Neural crest cell (in vitro differentiated cells): ENCODE measurements at regions not wholly inside any gene's neighbourhood (a gene's known extent, or its start where the extent isn't known, plus 50 kb on each side); places are given as distances from the start of the nearest gene placed in this dataset.

ENCODE experiments used
- DNase-seq: peaks from one replicate; pipeline ENCODE4 v3.0.0; 2021; ENCODE audit warnings: low read depth, mixed read lengths, low spot score
- H3K27ac Mint-ChIP-seq: one replicate; pipeline ENCODE4 v1.8.0; 2021; ENCODE audit warnings: mild to moderate bottlenecking, mixed read lengths; ENCODE audit not compliant: unreplicated experiment
- H3K27me3 Mint-ChIP-seq: 2 replicates; pipeline ENCODE4 v1.8.0; 2021; ENCODE audit warnings: low read depth, mild to moderate bottlenecking, mixed read lengths
- H3K36me3 Mint-ChIP-seq: 2 replicates; pipeline ENCODE4 v1.8.0; 2021; ENCODE audit warnings: low read depth, mild to moderate bottlenecking, mixed read lengths
- H3K4me1 Mint-ChIP-seq: 2 replicates; pipeline ENCODE4 v1.8.0; 2021; ENCODE audit warnings: mixed read lengths
- H3K4me3 Mint-ChIP-seq: one replicate; pipeline ENCODE4 v1.8.0; 2021; ENCODE audit warnings: mild to moderate bottlenecking, mixed read lengths
- H3K9me3 Mint-ChIP-seq: 2 replicates; pipeline ENCODE4 v1.8.0; 2021; ENCODE audit warnings: mixed read lengths
- CTCF ChIP-seq: fragments of 200-600 bp; sonication (generic); conservative IDR thresholded peaks from 2 replicates; pipeline ENCODE4 v1.5.0; 2021; ENCODE audit warnings: antibody characterized with exemption, mild to moderate bottlenecking

GRCh38 chr12:114168061-114168460, 201.9 kb upstream of the RBM19 start:
- Mint-ChIP-seq H3K27ac (no peak overlapping the region), H3K27me3 (peaks cover 80% of the 10 kb centered on the region), H3K4me1 (no peaks in the 10 kb centered on the region), H3K4me3 (no peak overlapping the region), H3K36me3 (no peaks in the 10 kb centered on the region), H3K9me3 (no peaks in the 10 kb centered on the region)
- TF ChIP-seq CTCF = no peak
- no peak for DNase-seq

DNA sequence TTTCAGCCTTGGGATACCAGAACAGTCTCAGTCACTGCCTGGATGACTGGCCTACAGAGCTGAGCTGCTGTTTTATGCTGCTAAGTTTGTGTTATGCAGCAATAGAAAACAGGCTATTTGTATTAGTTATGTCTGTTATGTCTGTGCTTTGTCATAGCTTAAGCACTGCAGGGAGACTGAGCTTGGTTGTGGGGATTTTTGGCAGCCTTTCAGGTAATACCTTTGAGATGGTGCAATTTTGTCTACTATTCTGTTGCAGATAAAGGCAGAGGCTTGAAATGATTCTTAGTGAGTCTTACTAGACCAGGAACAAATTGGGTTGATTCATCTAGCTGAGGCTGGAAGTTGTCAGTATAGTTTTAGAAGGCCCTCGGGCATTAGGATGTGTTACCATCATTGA, 201.3 kb upstream of the RBM19 start:
- H3K36me3 Mint-ChIP-seq = no peaks in the 10 kb centered on the region
- H3K27me3 Mint-ChIP-seq = peaks cover 86% of the 10 kb centered on the region
- no peak overlapping the region for H3K27ac Mint-ChIP-seq
- no peak for TF ChIP-seq CTCF
- H3K4me1 Mint-ChIP-seq = no peaks in the 10 kb centered on the region
- DNase-seq = no peak
- no peak overlapping the region for H3K4me3 Mint-ChIP-seq
- no peaks in the 10 kb centered on the region for H3K9me3 Mint-ChIP-seq

GRCh38 chr12:114166362-114166761, 200.2 kb upstream of the RBM19 start:
- TF ChIP-seq CTCF = peak; percentile 65
- H3K9me3 Mint-ChIP-seq = no peaks in the 10 kb centered on the region
- H3K27ac Mint-ChIP-seq = no peak overlapping the region
- no peak overlapping the region for H3K4me3 Mint-ChIP-seq
- H3K27me3 Mint-ChIP-seq = peaks cover 85% of the 10 kb centered on the region
- peak; percentile 33 for DNase-seq
- H3K36me3 Mint-ChIP-seq = no peaks in the 10 kb centered on the region
- H3K4me1 Mint-ChIP-seq = no peaks in the 10 kb centered on the region

GRCh38 chr12:114165921-114166320, 199.8 kb upstream of the RBM19 start:
- Mint-ChIP-seq H3K27me3 (peaks cover 83% of the 10 kb centered on the region), H3K9me3 (no peaks in the 10 kb centered on the region), H3K4me1 (no peaks in the 10 kb centered on the region)

GRCh38 chr12:114164351-114164750, 198.2 kb upstream of the RBM19 start:
- H3K4me3 Mint-ChIP-seq = no peak overlapping the region
- no peak for DNase-seq
- no peaks in the 10 kb centered on the region for H3K4me1 Mint-ChIP-seq
- H3K36me3 Mint-ChIP-seq = no peaks in the 10 kb centered on the region
- TF ChIP-seq CTCF = no peak
- no peaks in the 10 kb centered on the region for H3K9me3 Mint-ChIP-seq
- peaks cover 77% of the 10 kb centered on the region for H3K27me3 Mint-ChIP-seq
- H3K27ac Mint-ChIP-seq = peak overlapping the region; percentile 38

More at GRCh38 chr12:114165921-114166320, 199.8 kb upstream of the RBM19 start:
- Mint-ChIP-seq H3K27ac (no peak overlapping the region), H3K36me3 (no peaks in the 10 kb centered on the region), H3K4me3 (no peak overlapping the region)
- no peak for DNase-seq
- TF ChIP-seq CTCF = no peak

GRCh38 chr12:114163771-114164170, 197.6 kb upstream of the RBM19 start:
- Mint-ChIP-seq H3K36me3 (no peaks in the 10 kb centered on the region), H3K9me3 (no peaks in the 10 kb centered on the region), H3K4me1 (no peaks in the 10 kb centered on the region), H3K4me3 (no peak overlapping the region), H3K27me3 (peaks cover 78% of the 10 kb centered on the region), H3K27ac (no peak overlapping the region)
- no peak for TF ChIP-seq CTCF
- DNase-seq = no peak
